GM18867 (cell line): ENCODE measurements at regions not wholly inside any gene's neighbourhood (a gene's known extent, or its start where the extent isn't known, plus 50 kb on each side); places are given as distances from the start of the nearest gene placed in this dataset.

Experiments
- ATAC-seq: cut with Tn5 transposase; IDR thresholded peaks from one replicate; pipeline ENCODE4 v1.9.1; 2021; ENCODE audit warnings: mild to moderate bottlenecking, moderate library complexity; ENCODE audit not compliant: unreplicated experiment

DNA sequence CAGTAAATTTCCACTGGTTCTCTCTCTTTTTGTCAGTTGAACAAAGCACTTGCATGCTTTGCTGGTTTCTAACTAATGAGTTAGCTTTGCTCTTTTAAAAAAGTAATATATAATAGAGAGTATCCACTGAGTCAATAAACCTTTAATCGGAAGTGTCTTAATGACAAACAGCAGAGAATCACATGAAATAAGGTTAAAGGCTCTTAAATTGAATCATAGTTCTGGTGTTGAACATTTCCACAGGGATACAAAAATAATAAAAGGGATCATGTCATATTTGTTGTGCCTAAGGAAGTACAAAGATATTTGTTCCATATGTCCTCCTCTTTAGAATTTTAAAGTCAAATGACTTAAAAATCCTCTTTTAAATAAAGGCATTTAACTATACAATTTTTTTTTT is 362.6 kb downstream of the LRIG3 start:
- no peak for ATAC-seq

DNA sequence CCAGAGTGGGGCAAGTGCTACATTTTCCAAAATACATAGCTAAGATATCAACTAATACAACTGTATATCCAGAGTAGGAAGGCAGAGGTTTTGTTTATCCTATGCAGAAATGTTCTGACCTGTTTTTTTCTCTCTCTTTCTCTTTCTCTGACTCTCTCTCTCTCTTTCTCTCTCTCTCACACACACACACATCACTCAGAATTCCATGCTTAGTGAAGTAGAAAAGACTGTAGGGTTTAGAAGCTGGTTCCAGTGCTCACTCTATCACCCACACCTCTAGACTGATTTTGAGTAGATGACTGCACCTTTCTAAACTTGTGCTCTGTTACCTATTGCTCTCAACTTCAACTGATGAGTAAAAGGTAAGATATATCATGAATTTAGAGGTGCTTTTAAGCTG is 356.7 kb downstream of the LRIG3 start:
- no peak for ATAC-seq

DNA sequence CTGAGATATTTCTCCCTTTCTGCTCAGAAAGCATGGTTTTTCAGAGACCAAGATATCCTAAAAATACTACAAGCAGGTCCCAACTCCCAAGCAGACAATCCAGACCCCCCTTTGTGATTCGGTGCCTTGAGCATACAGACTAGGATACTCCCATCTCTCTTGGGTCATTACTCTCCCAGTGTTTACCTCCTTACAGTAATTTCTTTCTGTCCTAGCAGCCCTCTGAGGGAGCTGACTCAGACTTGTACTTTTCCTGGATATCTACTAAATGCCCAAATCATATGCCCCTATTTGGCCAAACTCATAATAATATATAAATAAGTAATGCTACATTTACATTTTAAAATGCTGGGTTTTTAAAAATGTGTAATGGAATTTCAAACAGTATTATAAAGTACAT is 355.6 kb downstream of the LRIG3 start:
- no peak for ATAC-seq

DNA sequence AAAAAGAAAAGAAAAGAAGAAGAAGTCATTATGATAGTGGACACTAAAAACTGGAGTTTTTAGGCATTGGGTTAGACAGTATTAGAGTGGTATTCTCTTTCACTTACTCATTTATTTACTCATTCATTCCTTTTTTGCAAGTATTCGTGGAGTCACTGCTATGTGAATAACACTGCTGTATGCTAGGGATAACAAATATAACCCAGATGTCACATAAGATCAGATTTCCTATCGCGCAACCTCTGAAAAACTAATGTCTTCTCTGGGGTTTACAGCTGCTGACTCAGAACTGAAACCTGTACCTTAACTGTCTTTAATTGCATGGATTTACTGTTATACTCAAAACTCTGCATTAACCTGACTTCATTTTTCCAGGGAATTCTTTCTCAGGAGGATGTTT is 353.7 kb downstream of the LRIG3 start:
- ATAC-seq = no peak

DNA sequence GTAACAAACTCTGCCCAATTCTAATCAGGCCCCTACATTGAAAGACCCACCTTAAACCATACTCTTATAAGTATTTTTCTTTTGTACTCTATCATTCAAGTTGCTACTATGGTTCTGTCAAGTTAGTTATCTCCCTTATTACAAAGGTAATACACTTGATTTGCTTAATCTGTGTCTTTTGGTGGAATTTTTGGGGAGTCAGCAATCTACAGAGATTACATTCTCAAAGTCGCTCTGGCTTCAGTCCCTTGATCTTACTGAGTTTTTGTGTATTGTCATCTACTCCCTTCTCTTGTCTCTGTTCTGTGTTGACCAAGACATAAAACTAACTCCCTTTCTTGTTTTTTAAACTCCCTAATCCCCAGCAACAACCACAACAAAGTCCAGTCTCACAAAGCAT is 353.1 kb downstream of the LRIG3 start:
- no peak for ATAC-seq

DNA sequence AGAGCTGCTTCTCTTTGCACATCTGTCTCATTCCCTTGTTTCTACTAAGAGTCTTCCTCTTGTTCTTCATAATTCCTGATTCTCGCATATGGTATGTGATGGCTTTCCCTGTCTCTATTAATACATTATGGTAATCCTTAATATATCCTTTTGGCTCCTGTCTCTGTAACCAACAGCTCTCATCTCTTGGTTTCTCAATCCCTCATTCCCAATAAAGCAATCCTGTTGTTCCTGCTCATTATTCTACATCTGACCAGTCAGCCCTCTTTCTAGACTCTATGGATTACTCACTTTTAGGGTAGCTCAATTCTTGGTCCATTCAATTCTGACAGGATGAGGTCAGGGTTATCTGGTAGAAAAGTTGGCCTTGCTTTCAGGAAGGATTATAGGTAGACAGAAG is 349.9 kb downstream of the LRIG3 start:
- ATAC-seq = no peak

DNA sequence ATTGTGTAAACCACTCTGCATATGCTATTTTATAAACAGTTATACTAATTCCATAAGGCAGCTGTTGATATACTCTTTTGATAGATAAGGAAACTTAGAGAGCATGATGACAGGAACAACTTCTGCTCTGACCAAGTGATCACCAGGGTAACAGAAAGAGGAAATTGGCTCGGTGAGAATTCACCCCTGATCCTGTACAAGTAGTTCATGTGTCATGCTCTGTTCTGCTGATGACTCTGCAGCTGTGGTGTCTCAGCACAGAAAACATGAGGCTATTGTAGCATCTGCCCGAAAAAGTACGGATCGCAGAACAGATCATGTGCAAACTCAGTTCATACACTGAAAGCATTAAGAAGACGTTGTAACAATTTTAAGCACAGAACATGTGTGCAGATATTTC is 345.0 kb downstream of the LRIG3 start:
- ATAC-seq = no peak

DNA sequence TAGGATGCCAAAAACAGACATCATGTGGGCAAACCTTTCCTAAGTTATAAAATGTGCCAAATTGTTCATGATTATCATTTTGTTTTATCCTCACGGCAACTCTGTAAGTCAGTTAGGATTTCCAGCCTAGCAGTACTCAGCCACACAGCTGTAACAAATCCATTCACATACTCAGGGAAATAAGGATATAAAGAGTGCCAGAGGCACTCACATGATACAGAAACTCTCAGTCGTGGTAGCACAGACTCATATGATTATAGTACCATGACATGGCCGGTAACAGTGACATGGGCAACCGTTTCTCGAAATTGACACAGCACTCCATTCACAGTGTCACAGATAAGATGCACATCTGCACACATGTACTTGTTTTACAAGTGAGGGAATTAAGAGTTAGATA is 344.2 kb downstream of the LRIG3 start:
- no peak for ATAC-seq

DNA sequence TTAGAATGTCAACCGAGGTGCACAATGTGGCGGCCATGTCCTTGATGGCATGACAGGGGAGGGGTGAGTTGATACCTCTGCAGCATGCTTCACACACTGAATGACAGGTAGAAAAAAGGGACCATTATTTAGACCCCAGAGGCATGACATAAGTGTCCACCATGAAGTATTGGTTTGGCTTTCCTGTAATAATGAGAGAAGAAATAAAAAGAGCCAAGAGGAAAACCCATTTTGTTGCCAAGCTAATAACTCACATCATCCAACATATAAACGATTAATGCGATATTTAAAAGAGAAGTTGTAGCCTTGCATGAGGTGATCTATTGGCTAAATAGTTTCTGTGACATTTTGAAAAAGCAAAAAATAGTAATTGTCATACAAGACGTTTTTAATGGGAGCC is 343.4 kb downstream of the LRIG3 start:
- no peak for ATAC-seq

DNA sequence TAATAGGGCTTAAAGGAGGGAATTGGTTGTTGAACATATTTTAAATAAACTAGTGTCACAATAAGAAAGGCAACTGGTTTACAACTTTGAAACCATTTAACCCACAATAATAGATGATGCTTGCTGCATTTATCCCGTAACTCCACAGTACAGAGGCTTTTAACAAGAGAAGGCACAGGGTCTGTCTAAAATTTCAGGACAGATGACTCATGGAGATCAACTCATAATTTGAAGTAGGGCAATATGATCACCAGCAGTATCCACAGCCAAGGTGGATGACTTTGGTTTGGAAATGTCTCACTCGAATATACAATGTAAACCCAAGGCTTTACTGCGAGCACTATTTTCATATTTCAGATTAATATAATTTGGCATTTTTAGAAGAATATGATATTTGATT is 340.2 kb downstream of the LRIG3 start:
- ATAC-seq = no peak

DNA sequence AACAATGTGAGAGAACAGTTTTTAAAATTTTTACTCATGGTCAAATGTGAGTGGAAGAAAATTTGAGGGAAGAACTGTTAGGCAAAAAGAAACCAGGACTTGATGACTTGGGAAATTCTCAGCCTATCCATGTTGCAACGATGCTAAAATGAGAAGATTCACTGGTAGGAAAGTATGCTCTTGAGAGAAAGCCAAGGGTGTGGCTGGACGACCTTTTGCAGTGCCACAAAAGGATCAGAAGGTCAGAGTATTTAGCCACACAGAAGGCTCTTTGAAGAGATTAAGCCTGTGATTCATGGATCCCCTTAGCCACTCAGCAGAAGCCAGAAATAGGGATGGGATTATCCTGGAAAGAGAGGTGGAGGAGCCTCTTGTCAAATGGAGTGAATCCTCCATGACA is 336.8 kb downstream of the LRIG3 start:
- ATAC-seq = no peak

DNA sequence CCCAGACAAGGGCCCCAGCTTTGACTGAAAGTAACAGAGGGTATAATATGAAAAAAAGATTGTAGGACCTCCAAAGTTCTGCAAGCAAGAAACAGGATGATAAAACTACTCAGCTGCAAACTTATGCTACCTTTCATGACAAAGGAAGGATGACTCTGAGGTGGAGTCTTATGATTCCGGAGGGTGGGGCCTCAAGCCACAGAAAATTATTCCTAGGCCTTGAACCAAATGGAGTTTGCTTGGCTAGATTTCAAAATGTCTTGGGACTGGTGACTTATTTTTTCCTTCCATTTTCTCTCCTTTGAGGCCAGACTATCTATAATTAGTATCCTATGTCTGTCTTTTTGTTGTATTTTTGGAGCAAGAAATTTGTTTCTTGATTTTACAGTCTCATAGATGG is 336.4 kb downstream of the LRIG3 start:
- no peak for ATAC-seq

DNA sequence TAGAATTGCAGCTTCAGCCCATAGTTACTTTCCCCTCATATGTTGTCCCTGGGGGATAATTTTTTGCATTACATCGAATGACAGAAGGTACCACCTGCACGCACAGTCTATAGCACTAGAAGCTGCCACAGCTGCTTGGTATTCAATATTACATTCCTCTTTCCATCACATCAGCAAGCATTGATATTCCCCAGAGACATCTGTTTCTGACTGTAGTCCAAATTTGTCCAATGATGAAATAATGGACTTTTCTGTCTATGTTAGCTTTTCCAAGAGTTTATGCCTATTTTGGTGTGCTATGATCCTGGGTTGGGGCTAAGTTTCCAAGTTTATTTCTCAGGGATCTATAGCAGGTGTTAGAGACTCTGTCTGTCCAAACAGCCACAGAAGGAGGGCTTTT is 335.4 kb downstream of the LRIG3 start:
- no peak for ATAC-seq

DNA sequence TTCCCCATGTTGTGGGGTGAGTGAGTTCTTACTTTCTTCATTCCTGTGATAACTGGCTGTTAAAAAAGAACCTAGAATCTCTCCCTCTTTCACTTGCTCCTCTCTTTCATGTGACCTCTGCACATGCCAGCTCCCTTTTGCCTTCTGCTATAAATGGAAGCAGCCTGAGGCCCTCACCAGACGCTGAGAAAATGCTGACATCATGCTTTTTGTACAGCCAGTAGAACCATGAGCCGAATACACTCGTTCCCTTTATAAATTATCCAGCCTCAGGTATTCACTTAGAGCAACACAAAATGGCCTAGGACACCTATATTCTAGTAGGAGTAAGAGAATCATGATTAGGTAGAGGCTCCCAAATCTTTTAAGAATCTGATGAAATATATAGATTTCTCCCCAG is 333.5 kb downstream of the LRIG3 start:
- no peak for ATAC-seq

DNA sequence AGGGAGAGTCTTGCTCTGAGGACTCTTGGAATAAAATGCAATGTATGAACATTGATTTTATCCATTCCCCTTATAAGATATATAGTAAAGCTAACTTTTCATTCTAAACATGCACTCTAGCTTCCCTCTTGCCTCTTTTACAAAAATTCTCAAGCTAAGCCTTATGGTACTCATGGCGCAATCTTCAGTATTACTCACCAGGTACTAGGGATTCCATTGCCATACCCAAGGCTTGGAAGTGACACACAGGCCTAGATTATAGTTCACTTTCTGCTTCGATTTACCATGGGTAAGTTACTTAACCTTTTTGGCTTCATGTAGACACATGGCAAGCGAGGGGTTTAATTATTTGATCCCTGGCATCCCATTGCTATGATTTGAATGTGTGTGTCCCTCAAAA is 331.5 kb downstream of the LRIG3 start:
- no peak for ATAC-seq

DNA sequence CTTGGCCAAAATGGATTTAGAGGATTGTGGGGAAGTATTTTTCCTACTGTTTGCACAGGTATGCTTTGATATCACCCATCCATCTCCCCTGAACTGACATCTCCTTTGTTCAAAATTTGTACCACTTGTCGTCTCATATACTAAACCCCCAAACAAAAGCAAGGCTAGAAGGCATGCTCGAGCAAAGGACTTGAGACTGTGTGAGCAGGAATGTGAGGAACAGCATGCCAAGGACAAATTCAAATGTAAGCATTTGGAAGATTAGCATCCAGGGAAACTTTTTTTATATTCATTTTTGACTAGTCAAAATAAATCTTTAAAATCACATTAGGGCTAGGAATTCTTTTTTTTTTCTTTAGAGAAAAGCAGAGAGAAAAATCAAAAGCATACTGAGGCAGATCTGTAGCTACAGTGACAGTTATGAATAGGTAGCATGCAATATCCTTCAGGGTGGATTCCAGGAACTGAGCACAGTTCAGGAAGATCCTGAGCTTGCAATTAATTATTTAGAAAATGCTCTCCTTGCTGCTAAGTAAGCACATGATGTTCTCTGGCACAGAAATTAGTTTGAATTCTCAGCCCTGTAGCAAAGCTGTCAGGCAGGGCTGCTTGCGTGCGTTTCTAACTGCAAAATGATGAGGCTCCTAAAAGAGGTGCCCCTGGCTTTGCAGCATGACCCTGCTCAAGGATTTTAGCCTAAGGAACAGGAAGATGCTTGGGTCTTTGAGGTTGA is 327.7 kb downstream of the LRIG3 start:
- ATAC-seq = no peak

DNA sequence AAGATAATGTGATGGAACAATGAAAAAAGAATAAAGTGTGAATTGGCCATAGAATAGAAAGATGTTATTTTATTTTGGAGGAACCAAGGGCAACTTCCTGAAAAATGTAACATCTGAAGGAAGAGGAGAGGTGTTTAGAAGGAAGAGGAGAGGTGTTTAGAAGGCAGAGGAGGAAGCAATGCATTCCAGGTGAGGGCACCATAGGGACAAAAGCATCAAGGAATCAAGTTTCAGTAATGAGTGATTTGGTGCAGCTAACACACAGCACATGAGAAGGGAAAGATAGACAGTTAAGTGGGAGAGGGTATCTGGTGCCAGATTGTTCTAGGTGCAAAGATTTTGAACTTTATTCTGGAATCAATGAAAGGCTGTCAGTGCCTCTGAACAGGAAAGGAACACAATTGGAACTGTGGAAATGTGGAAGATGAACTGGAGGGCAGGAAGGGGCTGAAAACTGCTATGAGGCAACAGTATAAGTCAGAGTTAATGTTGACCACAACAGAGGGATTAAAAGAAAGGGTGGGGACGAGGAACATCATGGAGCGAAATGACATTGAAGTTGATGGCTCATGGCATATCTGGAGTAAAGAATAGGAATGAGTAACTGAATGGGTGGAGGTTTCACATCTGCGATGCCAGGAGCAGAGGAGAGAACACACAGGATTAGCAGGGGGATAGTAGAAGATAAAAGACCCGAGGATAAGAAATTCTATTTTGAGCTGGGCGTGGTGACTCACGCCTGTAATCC is 326.6 kb downstream of the LRIG3 start:
- no peak for ATAC-seq

DNA sequence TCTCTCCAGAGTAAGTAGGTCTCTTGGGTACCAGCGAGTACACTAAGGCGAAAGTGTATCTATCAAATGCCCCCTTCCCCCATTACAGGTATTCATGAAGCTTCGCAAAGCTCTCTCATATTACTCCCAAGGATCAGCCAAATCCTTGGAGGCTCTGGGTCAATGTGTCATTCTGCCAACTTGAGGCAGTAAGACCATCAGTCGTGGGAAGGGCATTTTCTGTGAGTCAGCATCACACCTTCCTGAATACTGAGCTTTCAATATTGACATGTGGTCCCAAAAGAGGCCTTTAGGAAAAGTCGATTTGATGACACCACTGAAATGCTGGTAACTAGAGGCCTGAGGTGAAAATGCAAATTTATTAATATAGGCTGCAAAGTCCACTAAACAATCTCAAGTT is 323.9 kb downstream of the LRIG3 start:
- ATAC-seq = no peak

DNA sequence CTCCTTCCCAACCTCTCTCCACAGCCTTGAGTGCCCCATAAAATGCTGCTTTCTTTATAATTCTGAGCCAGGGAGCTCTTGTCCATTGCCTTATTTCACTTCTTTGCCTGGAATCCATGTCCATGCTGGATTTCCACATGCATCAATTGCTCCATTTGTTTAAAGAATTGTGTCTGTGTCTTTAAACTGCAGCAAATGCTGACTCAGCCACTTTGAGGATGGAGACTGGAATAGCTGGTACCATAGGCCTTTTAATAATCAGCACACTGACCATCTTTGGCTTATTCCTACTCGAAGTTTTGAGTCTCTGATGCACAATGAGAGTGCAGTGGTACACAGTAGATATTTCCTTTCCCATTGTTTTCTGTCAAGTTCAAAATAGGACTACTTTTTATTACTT is 318.8 kb downstream of the LRIG3 start:
- no peak for ATAC-seq

DNA sequence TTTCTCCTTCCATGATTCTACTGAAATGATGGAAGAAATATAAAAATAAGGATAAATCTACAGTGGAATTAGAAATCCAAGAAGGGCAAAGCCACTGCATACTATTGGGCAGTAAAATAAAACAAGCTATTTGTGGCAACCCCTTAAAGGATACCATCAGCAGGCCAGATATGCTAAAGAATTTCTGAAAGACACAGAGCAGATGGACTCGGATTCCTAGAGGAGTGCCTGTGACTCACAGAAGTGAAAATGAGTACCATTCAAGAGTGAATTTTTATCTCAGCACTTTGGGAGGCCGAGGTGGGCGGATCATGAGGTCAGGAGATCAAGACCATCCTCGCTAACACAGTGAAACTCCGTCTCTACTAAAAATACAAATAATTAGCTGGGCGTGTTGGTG is 318.1 kb downstream of the LRIG3 start:
- ATAC-seq = no peak

DNA sequence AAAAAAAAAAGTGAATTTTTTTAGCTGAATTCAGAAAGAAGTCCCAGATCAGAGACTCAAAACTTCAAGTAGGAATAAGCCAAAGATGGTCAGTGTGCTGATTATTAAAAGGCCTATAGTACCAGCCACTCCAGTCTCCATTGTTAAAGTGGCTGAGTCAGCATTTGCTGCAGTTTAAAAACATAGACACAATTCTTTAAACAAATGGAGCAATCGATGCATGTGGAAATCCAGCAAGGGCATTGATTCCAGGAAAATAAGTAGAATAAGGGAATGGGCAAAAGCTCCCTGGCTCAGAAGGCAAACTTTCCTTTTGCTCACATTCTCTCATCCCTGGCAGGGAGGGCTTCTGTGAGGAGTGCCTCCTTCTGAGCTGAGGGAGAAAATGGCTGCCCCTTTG is 317.6 kb downstream of the LRIG3 start:
- ATAC-seq = no peak

DNA sequence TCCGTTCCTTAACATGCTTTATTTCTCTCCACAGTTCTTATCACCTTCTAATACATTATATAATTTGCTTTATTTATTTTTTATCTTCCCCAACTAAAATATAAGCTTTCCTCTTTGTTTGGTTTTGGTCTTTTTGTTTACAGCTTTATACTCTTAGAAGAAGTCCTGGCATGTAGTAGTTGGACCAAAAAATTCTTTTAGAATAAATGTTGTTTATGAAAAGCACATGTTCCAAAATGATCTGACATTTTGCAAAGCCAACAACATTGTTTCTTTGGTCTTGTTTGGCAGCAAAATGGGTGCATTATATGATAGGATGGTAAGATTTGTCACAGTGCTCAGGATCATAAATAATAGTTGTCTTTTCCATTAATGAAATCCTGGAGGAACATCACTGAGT is 312.5 kb downstream of the LRIG3 start:
- ATAC-seq = no peak

DNA sequence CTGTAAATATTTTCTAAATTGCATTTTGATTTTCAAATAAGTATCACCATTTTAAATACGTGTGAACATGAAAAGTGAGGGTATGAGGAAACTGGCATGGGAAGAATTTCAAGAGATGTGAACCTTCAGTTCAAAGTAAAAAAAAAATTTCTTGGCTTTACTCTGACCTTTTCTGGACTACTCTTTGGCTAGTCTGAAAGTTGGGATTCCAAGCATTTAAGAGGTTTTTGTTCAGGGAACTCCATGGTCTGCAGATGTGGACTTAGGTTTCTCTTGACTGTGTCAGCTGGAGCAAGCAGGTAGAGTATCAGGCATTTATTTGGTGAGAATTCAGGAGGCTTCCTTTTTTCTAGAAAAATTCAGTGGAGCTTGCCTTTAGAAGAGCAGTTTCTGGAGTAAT is 311.6 kb downstream of the LRIG3 start:
- no peak for ATAC-seq
